ENCODE measurements at regions not wholly inside any gene's neighbourhood (a gene's known extent, or its start where the extent isn't known, plus 50 kb on each side); places are given as distances from the start of the nearest gene placed in this dataset.

DNA sequence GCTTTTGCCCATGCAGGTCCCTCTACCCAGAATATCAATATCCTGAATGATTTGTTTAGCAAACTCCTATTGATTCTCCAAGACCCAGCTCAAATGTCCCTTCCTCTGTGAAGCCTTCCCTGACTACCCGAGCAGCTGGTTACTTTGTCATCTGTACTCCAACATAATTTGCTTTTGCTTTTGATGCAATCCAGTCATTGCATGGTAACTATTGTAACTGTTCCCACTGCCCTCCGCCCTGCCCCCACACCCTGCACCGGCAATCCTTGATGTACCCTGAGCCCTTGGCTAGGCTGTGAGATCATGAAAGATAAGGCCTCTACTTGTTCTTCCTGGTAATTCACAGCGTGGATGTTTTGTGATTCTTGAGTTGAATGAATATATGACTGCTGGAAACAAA, 119.9 kb upstream of the BOD1 start (continued):
- TF ChIP-seq RBAK (CRISPR knock-in tag; IDR thresholded peaks at IDR 0.05) (no peak), PRPF4 (IDR thresholded peaks at IDR 0.05; ENCODE audit: low read depth, low read length, poor library complexity, severe bottlenecking) (peak; percentile 53), ZFP36L2 (CRISPR knock-in tag; IDR thresholded peaks at IDR 0.05) (no peak)

DNA sequence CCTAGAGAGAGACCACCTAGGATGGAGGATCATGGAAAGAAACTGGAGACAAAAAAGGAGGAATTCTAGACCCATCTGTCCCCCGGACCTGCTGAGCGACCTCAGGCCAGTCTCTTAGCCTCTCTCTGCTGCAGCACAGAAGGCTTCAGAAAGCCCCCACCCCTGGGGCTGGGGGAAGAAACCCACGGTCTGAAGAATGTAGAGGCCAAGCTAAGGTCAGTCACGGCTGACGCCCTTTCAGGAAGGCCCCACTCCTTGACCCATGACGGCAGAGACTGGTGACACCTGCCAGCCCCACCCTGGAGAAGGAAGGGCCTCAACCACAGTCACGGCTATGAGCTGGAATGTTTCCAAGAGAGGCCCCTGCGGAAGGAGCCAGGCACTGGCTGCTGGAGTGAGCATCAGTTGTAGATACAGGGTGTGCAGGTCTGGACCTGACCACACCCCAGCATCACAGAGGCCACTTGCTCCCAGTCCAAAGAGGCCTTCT, 120.5 kb upstream of the BOD1 start:
- in situ Hi-C loops (cut with HindIII; ENCODE audit: extremely low pct_ligation_motif_present, low pct_unique_long_range_greater_than_20kb): no loop called here
- FAIRE-seq: no peak
- H3K27ac ChIP-seq (ENCODE audit: extremely low read length, insufficient read depth, low read length): no peak overlapping the region
- TF ChIP-seq HOXA7 (CRISPR knock-in tag; IDR thresholded peaks at IDR 0.05) (no peak), MTERF4 (CRISPR knock-in tag; IDR thresholded peaks at IDR 0.05) (no peak), ZNF691 (CRISPR knock-in tag; IDR thresholded peaks at IDR 0.05; ENCODE audit: borderline replicate concordance, low read depth) (0 out of 2 replicates have a peak, but pooled peaks have one; percentile 38), MTA3 (CRISPR knock-in tag; IDR thresholded peaks at IDR 0.05) (no peak), ZNF282 (IDR thresholded peaks at IDR 0.05; ENCODE audit: partially characterized antibody) (no peak), NKX3-1 (CRISPR knock-in tag; IDR thresholded peaks at IDR 0.05) (no peak), NR2F1 (CRISPR knock-in tag; IDR thresholded peaks at IDR 0.05) (peak in 1 of 2 experiments; percentile 40; a peak in 2 of 4 replicates), DNMT3B (CRISPR knock-in tag; conservative IDR thresholded peaks at IDR 0.05) (no peak), SMAD9 (CRISPR knock-in tag; IDR thresholded peaks at IDR 0.05) (no peak), ZMYM3 (CRISPR knock-in tag; IDR thresholded peaks at IDR 0.05) (peak; percentile 38; the same call in 1 of the 2 replicates), ETV5 (CRISPR knock-in tag; IDR thresholded peaks at IDR 0.05; ENCODE audit: borderline replicate concordance) (no peak), ZNF615 (CRISPR knock-in tag; IDR thresholded peaks at IDR 0.05; ENCODE audit: borderline replicate concordance) (no peak), ZNF547 (CRISPR knock-in tag; IDR thresholded peaks at IDR 0.05) (no peak), ZFX (CRISPR knock-in tag; IDR thresholded peaks at IDR 0.05; ENCODE audit: low read depth) (peak; percentile 50; the same call in 1 of the 2 replicates), THAP11 (CRISPR knock-in tag; IDR thresholded peaks at IDR 0.05) (0 out of 2 replicates have a peak, but pooled peaks have one; percentile 6), RFX5 (IDR thresholded peaks at IDR 0.05; ENCODE audit: low read depth, low read length) (no peak)
- TF ChIP-seq, protein P1, sequence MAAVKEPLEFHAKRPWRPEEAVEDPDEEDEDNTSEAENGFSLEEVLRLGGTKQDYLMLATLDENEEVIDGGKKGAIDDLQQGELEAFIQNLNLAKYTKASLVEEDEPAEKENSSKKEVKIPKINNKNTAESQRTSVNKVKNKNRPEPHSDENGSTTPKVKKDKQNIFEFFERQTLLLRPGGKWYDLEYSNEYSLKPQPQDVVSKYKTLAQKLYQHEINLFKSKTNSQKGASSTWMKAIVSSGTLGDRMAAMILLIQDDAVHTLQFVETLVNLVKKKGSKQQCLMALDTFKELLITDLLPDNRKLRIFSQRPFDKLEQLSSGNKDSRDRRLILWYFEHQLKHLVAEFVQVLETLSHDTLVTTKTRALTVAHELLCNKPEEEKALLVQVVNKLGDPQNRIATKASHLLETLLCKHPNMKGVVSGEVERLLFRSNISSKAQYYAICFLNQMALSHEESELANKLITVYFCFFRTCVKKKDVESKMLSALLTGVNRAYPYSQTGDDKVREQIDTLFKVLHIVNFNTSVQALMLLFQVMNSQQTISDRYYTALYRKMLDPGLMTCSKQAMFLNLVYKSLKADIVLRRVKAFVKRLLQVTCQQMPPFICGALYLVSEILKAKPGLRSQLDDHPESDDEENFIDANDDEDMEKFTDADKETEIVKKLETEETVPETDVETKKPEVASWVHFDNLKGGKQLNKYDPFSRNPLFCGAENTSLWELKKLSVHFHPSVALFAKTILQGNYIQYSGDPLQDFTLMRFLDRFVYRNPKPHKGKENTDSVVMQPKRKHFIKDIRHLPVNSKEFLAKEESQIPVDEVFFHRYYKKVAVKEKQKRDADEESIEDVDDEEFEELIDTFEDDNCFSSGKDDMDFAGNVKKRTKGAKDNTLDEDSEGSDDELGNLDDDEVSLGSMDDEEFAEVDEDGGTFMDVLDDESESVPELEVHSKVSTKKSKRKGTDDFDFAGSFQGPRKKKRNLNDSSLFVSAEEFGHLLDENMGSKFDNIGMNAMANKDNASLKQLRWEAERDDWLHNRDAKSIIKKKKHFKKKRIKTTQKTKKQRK (IDR thresholded peaks at IDR 0.05; ENCODE audit: low read length): no peak

More for the DNA sequence above, 120.5 kb upstream of the BOD1 start:
- intact Hi-C loops (cut with micrococcal nuclease; ENCODE audit: unreplicated experiment): loop anchor here (1.0 to 2.0 kb wide), 2 partner anchors 18 to 26 kb away; no protein-coding TSS in a partner anchor
- ATAC-seq: peak; percentile 67
- Histone ChIP-seq H3K4me2 (ENCODE audit: low read depth, low read length) (peak overlapping the region; percentile 55), H3K4me1 (ENCODE audit: insufficient read depth, low read length) (peaks cover 42% of the 10 kb centered on the region), H4K20me1 (ENCODE audit: insufficient read depth, low read length) (no peaks in the 10 kb centered on the region), H2AFZ (ENCODE audit: low read length) (no peak overlapping the region), H3K9ac (ENCODE audit: insufficient read depth, low read depth, low read length) (peak overlapping the region; percentile 14; the same call in 1 of the 2 replicates), H3K4me3 (replicated peaks in 1 of 3; ENCODE audit: insufficient read depth in 1 of 3, low read depth in 2 of 3, low read length in 3 of 3) (peak overlapping the region in 1 of 3 experiments; percentile 43; a peak in 2 of 6 replicates), H3K9me3 (ENCODE audit: low read length) (no peaks in the 10 kb centered on the region), H3K27me3 (ENCODE audit: control insufficient read depth in 1 of 2, insufficient read depth in 2 of 2, low read length in 2 of 2) (no peaks in the 10 kb centered on the region), H3K79me2 (ENCODE audit: insufficient read depth, low read length) (no peaks in the 10 kb centered on the region), H3K36me3 (replicated peaks in 1 of 2; ENCODE audit: control insufficient read depth in 1 of 2, insufficient read depth in 2 of 2, low read length in 2 of 2) (no peaks in the 10 kb centered on the region)
- peak; percentile 32 for DNase-seq (ENCODE audit: low spot score)
- no TSS peak for BruUV-seq (replicated peaks)
- WGBS (ENCODE audit: low lambda C conversion rate): 27% methylated on average over 3 of the region's 8 CpGs
- ChIA-PET CTCF (ENCODE audit: low intra/inter-chr PET ratio, low total read pairs) (no interaction called here), POLR2A (interaction anchor here (1.0 kb wide), 3 partner anchors 16 to 27 kb away, joined by 3 to 5 read pairs (median 4); no protein-coding TSS in a partner anchor)

Measured in HepG2 (cell line).